PC-9 (cell line): ENCODE measurements at regions not wholly inside any gene's neighbourhood (a gene's known extent, or its start where the extent isn't known, plus 50 kb on each side); places are given as distances from the start of the nearest gene placed in this dataset.

Experiments
- BruUV-seq: library from RNA; stranded (reverse); fragments of 400-500 nt; replicated peaks from 2 replicates; lab custom pipeline; 2021; lab: Mats Ljungman, UMichigan
- CTCF ChIA-PET: fragments of 300-600 bp; sonication (Branson Sonifier 250); formaldehyde crosslinking; loops from one replicate; lab custom pipeline; 2022; ENCODE audit warnings: antibody characterized with exemption; lab: Charles Lee
- POLR2A ChIA-PET: fragments of 300-600 bp; sonication (Branson Sonifier 250); formaldehyde crosslinking; loops from one replicate; lab custom pipeline; 2022; ENCODE audit warnings: antibody characterized with exemption; ENCODE audit not compliant: unreplicated experiment; lab: Charles Lee
- DNase-seq, 2 experiments: peaks; one replicate each; pipeline versions ENCODE4 v3.0.0 to v3.0.0-alpha.2; 2015 to 2022; ENCODE audit warnings: mixed read lengths in 1 of 2
- H2AFZ ChIP-seq: fragments of 200-600 bp; sonication (generic); 2 replicates; pipeline ENCODE4 v1.8.1; 2017; ENCODE audit warnings: antibody characterized with exemption
- H3F3A ChIP-seq: fragments of 200-600 bp; sonication (generic); 2 replicates; pipeline ENCODE4 v1.8.1; 2017; ENCODE audit warnings: antibody characterized with exemption, mild to moderate bottlenecking, low read depth; ENCODE audit not compliant: insufficient read depth
- H3K27ac ChIP-seq: fragments of 200-600 bp; sonication (generic); 2 replicates; pipeline ENCODE4 v1.6.1; 2016; ENCODE audit warnings: mixed run types
- H3K27me3 ChIP-seq: fragments of 200-600 bp; sonication (generic); 2 replicates; pipeline ENCODE4 v1.6.1; 2016; ENCODE audit warnings: low read depth, mixed run types; ENCODE audit not compliant: insufficient read depth
- H3K36me3 ChIP-seq: fragments of 200-600 bp; sonication (generic); 2 replicates; pipeline ENCODE4 v1.6.1; 2016; ENCODE audit warnings: low read depth, mixed run types
- H3K4me1 ChIP-seq: fragments of 200-600 bp; sonication (generic); replicated peaks from 2 replicates; pipeline ENCODE4 v1.6.1; 2016; ENCODE audit warnings: mixed run types; ENCODE audit not compliant: insufficient read depth
- H3K4me2 ChIP-seq: fragments of 200-600 bp; sonication (generic); 2 replicates; pipeline ENCODE4 v1.6.1; 2017; ENCODE audit warnings: mixed run types
- H3K4me3 ChIP-seq: fragments of 200-600 bp; sonication (generic); 2 replicates; pipeline ENCODE4 v1.6.1; 2016; ENCODE audit warnings: mixed run types
- H3K79me2 ChIP-seq: fragments of 200-600 bp; sonication (generic); 2 replicates; pipeline ENCODE4 v1.6.1; 2017; ENCODE audit warnings: low read depth, mixed run types
- H3K9me2 ChIP-seq: fragments of 200-600 bp; sonication (generic); 2 replicates; pipeline ENCODE4 v1.8.1; 2017; ENCODE audit warnings: mild to moderate bottlenecking; ENCODE audit not compliant: insufficient read depth
- H3K9me3 ChIP-seq: fragments of 200-600 bp; sonication (generic); 2 replicates; pipeline ENCODE4 v1.8.1; 2016; ENCODE audit warnings: low read depth; ENCODE audit not compliant: insufficient read depth
- H4K20me1 ChIP-seq: fragments of 200-600 bp; sonication (generic); 2 replicates; pipeline ENCODE4 v1.8.1; 2017; ENCODE audit not compliant: insufficient read depth
- CTCF ChIP-seq: fragments of 200-600 bp; sonication (generic); conservative IDR thresholded peaks from 2 replicates; pipeline ENCODE4 v1.6.1; 2017; ENCODE audit warnings: mixed run types, antibody characterized with exemption, mild to moderate bottlenecking, moderate library complexity
- EZH2 ChIP-seq: fragments of 200-600 bp; sonication (generic); IDR thresholded peaks from 2 replicates; pipeline ENCODE4 v1.8.0; 2017; ENCODE audit warnings: antibody characterized with exemption, low read depth
- intact Hi-C: fragments of 100-400 bp; cut with micrococcal nuclease; formaldehyde crosslinking; loops from one replicate; pipeline ENCODE4 v1.10.0; 2022; ENCODE audit not compliant: unreplicated experiment

- H4K20me1 ChIP-seq: no peaks in the 10 kb centered on the region
- peaks cover 29% of the 10 kb centered on the region for H3F3A ChIP-seq
- TF ChIP-seq EZH2: no peak
- TF ChIP-seq CTCF: no peak
- no peaks in the 10 kb centered on the region for H3K36me3 ChIP-seq
- BruUV-seq: no TSS peak
- DNase-seq: no peak
- no peak overlapping the region for H2AFZ ChIP-seq
- intact Hi-C loops: no loop called here
- H3K9me2 ChIP-seq: no peaks in the 10 kb centered on the region
- H3K79me2 ChIP-seq: no peaks in the 10 kb centered on the region
- no peak overlapping the region for H3K4me3 ChIP-seq
- H3K4me1 ChIP-seq: peaks cover 25% of the 10 kb centered on the region
- no peaks in the 10 kb centered on the region for H3K9me3 ChIP-seq
- CTCF ChIA-PET: no interaction called here
- no peak overlapping the region for H3K4me2 ChIP-seq
- no peak overlapping the region for H3K27ac ChIP-seq
- H3K27me3 ChIP-seq: no peaks in the 10 kb centered on the region
- POLR2A ChIA-PET: interaction anchor here (0.7 kb wide), 1 partner anchor 137 kb away, joined by 4 read pairs; no protein-coding TSS in a partner anchor
Measured at GRCh38 chr20:57998276-57998675, 230.2 kb downstream of the ANKRD60 start.

- intact Hi-C loops: no loop called here
- TF ChIP-seq CTCF: no peak
- TF ChIP-seq EZH2: no peak
- ChIA-PET POLR2A (interaction anchor here (0.6 kb wide), 1 partner anchor 287 kb away, joined by 6 read pairs; no protein-coding TSS in a partner anchor), CTCF (interaction anchor here (0.9 to 1.0 kb wide), 2 partner anchors 17 to 375 kb away, joined by 3 read pairs; no protein-coding TSS in a partner anchor)
- Histone ChIP-seq H3K9me3 (no peaks in the 10 kb centered on the region), H2AFZ (no peak overlapping the region), H3K4me2 (peak overlapping the region; percentile 38), H3K4me3 (no peak overlapping the region), H4K20me1 (no peaks in the 10 kb centered on the region), H3K27ac (peak overlapping the region; percentile 66), H3K9me2 (no peaks in the 10 kb centered on the region), H3K4me1 (peaks cover 34% of the 10 kb centered on the region), H3K27me3 (no peaks in the 10 kb centered on the region), H3K36me3 (no peaks in the 10 kb centered on the region), H3K79me2 (no peaks in the 10 kb centered on the region), H3F3A (peaks cover 35% of the 10 kb centered on the region)
- DNase-seq: peak; percentile 54 to 92
- no TSS peak for BruUV-seq
Measured at GRCh38 chr20:57996936-57997890, 231.2 kb downstream of the ANKRD60 start.

GRCh38 chr20:57996465-57996864 lies 232.0 kb downstream of the ANKRD60 start:
- H3K27ac ChIP-seq: peak overlapping the region; percentile 66
- no peak overlapping the region for H3K4me3 ChIP-seq
- H3K36me3 ChIP-seq: no peaks in the 10 kb centered on the region
- no TSS peak for BruUV-seq
- no peaks in the 10 kb centered on the region for H3K79me2 ChIP-seq
- no peak for TF ChIP-seq CTCF
- no peak for TF ChIP-seq EZH2
- H3K27me3 ChIP-seq: no peaks in the 10 kb centered on the region
- H3F3A ChIP-seq: peaks cover 42% of the 10 kb centered on the region
- intact Hi-C loops: no loop called here
- no peaks in the 10 kb centered on the region for H3K9me2 ChIP-seq
- no peak for DNase-seq
- H3K4me2 ChIP-seq: peak overlapping the region; percentile 38
- H3K9me3 ChIP-seq: no peaks in the 10 kb centered on the region
- ChIA-PET POLR2A (no interaction called here), CTCF (interaction anchor here (0.9 kb wide), 1 partner anchor 18 kb away, joined by 3 read pairs; no protein-coding TSS in a partner anchor)
- no peaks in the 10 kb centered on the region for H4K20me1 ChIP-seq
- peaks cover 42% of the 10 kb centered on the region for H3K4me1 ChIP-seq
- no peak overlapping the region for H2AFZ ChIP-seq
